Right lung (tissue), 2 donors: ENCODE measurements at regions not wholly inside any gene's neighbourhood (a gene's known extent, or its start where the extent isn't known, plus 50 kb on each side); places are given as distances from the start of the nearest gene placed in this dataset.
"Not testable (repeated sequence)": the region's sequence is repeated elsewhere in the genome, so short reads cannot be mapped to it uniquely, and the experiment has no call there.

Experiments
- DNase-seq, 2 donors: peaks; one replicate each; pipeline ENCODE4 v3.0.0-alpha.2; 2013

DNA sequence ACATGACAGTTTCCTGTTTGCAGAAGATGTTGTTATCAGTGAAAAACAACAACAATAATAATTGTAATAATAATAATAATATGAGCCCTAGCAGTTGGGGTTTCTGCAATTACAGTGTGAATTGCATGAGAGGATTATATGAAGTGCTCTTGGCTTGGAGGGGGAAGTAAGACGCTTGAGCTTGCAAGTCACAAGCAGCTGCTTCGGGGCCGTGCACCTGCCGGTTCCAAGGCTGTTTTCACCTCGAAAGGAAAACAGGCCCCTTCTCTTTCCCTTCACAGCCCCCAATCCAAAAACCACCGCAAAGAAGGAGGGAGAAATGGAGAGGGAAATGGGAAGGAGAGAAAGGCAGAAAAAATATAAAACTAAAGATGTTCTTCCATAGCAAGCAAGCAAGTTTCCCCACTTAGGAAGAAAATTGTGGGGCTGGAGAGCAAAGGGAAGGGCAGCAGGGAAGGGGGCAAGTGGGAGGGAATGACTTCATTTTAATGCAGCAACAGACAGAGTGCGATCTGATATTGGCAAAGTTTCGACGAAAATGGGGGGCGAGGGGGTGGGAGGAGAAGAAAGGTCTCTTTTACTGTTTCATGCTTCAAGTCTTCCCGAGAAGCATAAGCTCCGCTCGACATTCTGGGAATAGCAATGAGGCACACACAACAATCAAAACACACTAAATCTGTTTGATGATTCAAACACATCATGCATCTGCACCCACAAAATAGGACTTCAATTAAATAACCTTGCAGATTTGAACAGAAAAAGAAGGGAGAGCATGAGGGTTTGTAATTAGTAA is 284.2 kb upstream of the ATP11B start:
- no peak for DNase-seq

- DNase-seq, result no peak
Measured at GRCh38 chr3:182509844-182510460, 283.4 kb upstream of the ATP11B start.

- DNase-seq, result no peak
Measured at GRCh38 chr3:182514236-182514964, 278.9 kb upstream of the ATP11B start.

DNA sequence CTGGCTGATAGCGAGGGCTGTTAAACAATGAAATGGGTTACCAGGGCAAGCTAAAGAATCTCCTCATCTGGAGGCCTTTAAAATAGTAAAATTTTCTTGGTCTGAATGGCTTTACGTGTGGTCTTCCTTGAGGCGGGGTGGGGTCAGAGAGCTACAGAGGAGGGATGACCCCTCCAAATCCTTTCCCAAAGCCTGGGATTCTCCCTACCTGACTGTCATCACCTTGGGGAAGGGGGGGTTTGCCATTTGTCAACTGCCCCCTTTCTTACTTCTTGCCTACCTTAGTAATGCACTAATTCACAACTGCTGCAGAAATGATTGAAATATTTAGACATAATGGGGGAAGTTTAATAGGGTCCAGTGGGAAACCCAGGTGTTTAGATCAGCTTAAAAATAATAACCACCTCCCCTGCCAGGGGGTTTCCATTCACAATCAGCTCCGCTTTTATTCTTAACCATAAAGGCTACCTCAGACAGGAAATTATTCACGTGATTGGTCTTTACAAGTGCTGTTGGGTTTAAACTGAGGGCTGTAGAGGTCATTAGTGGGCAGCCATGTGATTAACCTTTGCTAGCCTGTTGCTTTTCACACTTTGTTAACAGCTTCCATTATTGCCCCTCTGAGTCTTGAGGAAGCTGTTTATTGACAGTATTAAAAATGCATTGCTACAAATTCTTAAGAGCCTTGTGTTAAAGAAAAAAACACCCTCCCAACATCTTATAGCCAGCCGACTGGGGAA is 276.5 kb upstream of the ATP11B start:
- no peak for DNase-seq

DNA sequence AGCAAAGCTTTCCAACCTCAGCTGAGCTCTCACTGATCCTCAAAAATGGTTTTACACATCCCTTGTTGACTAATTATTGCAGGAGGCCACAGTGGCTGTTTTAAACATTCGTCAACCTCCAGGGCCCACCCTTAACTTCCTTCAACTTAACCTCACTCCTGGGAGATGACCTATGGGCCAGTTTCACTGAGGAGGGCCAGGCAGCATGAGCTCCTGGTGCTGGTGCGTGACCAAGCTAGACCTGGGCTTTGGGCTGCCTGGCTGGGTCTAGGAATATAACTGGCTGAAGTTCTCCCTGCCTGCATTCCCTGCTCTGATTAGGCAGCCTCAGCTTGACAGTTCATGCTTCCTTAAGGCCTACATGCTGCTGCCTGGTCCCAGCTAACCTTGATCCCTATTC is 273.7 kb upstream of the ATP11B start:
- no peak for DNase-seq

GRCh38 chr3:182521339-182521738 is 272.0 kb upstream of the ATP11B start:
- DNase-seq, result no peak

- DNase-seq, result not testable (repeated sequence)
Measured at GRCh38 chr3:182523424-182523823, 269.9 kb upstream of the ATP11B start.

- no peak for DNase-seq
Measured at GRCh38 chr3:182523836-182524235, 269.5 kb upstream of the ATP11B start.

DNA sequence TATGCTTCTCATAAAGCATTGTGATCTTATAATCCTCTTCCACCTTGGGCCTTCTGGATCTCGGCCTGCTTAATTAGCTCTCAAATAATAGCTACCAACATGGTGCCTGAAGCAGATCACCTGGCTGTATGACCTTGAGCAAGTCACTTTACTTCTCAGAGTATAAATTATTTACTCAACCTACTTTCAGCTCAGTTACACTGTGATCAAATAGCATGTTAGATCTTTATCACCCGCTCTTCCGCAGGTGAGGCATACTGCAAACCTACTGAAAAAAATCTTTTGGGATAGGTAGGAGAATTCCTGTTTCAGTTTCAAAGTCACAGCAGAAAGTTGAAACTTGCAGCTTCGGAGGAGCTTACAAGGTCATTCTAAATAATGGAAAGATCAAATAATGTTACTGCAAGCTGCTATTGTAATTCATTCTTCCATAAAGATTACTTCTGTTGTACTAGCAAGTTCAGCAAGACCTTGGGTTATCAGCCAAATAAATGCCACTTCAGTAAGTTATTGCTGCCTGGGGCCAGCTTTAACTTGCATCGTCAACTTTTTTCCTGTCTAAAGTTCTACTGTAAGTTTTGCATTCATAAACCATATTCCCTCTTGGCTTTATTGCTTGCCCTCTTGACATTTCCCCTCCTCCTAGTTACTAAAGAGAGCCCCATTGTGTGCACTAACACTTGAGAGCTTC is 268.4 kb upstream of the ATP11B start:
- DNase-seq, result peak; percentile 51 to 60

DNA sequence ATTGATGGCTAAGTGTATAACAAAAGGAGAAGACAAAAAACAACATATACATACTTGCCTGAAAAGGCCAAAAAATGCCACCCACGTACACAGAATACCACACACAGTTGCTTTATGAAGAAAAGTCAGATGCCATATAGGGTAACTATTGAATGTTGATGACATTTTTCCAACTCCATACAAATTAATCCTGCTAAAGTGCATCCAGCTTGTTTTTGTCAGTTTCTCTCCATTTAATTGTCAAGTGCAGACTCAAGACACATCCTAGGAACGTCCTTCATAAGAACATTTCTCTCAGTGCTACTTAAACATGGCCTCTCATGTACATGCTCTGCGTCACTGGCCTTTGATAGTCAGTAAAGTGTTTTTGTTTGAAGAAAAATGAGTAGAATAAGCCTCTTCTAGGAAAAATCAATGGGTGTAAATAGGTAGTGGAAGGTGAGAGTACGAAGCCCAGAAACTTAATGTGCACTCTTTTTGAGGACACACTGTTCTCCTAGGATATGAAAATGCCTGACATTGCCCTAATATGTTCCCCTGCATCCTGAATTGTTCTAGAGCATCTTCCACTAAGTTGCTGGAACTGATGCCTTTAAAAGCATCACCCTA is 267.4 kb upstream of the ATP11B start:
- DNase-seq, result peak in 1 of 2 donors; percentile 17

DNA sequence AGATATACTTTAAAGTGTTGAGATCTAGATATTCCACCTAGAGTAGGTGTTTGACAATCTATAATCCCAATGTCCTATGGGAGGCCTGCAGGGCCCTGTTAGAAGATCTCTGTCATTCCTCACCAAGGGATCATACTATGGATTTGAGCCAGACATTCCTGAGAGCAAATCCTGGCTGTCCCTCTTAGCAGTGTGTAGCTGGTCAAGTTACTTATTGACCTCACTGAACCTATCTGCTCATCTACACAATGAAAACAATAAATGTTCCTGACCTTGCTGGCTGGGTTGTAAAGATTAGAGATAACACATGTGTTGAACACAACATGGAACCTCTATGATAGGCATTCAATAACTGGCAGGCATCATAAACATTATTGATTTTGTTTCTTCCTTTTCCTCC is 265.6 kb upstream of the ATP11B start:
- DNase-seq, result no peak

DNA sequence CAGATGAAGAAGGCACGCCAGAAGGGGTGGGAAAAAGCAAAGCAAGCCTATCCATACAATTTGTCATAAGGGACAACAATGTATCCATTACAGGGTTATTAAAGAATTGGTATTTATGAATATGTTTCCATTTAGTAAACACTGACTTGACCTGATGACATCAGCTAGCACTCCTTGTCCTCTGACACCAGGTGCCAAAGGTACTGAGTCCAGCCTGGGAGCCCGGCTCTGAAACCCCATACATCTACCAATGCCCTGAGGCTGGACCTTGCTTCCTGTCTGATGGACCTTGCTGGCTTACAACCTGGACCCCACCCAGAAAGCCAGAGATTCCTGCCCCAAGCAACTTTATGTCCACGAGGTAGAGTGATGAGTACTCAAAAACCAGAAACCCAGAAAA is 263.0 kb upstream of the ATP11B start:
- no peak for DNase-seq

GRCh38 chr3:182533394-182533793 is 259.9 kb upstream of the ATP11B start:
- DNase-seq, result no peak

DNA sequence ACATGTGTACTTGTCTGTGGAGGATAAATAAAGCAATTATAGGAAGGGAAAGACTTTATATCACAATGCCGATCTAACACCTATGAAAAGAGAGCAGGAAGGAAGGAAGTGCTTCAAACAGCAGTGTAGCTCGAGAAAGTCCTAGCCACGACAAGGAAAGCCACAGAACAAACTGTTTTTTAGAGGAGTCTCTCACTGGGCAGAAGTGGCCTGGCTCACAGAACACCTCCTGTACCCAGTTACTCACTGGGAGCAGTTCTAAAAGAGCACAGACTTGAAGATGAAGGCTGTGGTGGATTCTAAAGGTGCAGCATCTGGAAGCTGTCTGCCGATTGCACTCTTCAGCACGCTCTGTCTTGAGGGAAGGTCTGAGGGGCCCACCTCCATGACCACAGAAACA is 248.8 kb upstream of the ATP11B start:
- DNase-seq, result no peak

DNA sequence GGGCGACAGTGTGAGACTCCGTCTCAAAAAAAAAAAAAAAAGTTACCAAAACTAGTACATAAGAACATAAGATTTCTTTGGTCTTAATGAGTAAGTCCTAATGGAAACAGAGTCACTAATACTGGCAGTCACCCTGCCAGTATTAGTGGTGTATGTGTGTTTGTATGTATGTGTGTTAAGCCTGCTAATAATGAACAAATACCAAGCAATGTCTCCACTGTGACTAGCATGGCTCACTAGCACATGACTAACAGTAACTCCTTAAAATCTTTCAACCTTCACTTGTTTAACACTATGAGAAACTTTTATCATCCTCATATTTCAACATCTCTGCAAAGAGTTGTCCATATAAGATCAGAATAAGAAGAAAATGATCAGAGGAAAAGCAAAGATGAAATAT is 231.0 kb upstream of the ATP11B start:
- DNase-seq, result no peak

GRCh38 chr3:182565916-182566796 is 227.1 kb upstream of the ATP11B start:
- no peak for DNase-seq

GRCh38 chr3:182567700-182568099 is 225.6 kb upstream of the ATP11B start:
- DNase-seq, result peak; percentile 51 to 70

GRCh38 chr3:182568261-182568660 is 225.0 kb upstream of the ATP11B start:
- no peak for DNase-seq

GRCh38 chr3:182568876-182569275 is 224.4 kb upstream of the ATP11B start:
- DNase-seq, result peak; percentile 78 to 84
